HG03342 (cell line): ENCODE measurements at regions not wholly inside any gene's neighbourhood (a gene's known extent, or its start where the extent isn't known, plus 50 kb on each side); places are given as distances from the start of the nearest gene placed in this dataset.
"Not testable (repeated sequence)": the region's sequence is repeated elsewhere in the genome, so short reads cannot be mapped to it uniquely, and the experiment has no call there.

Experiments used
- ATAC-seq: cut with Tn5 transposase; IDR thresholded peaks from one replicate; pipeline ENCODE4 v1.9.1; 2021; ENCODE audit warnings: mild to moderate bottlenecking, moderate library complexity; ENCODE audit not compliant: unreplicated experiment

GRCh38 chr11:91093141-91093540 is 870.3 kb upstream of the CHORDC1 start:
- no peak for ATAC-seq

- ATAC-seq = no peak
Observed at GRCh38 chr11:91091563-91091962, 868.7 kb upstream of the CHORDC1 start.

- ATAC-seq = no peak
Observed at GRCh38 chr11:91086028-91086427, 863.2 kb upstream of the CHORDC1 start.

GRCh38 chr11:91082255-91082654 is 859.4 kb upstream of the CHORDC1 start:
- no peak for ATAC-seq

GRCh38 chr11:91081440-91082043 is 858.7 kb upstream of the CHORDC1 start:
- no peak for ATAC-seq

GRCh38 chr11:91078221-91078620 is 855.4 kb upstream of the CHORDC1 start:
- no peak for ATAC-seq

- ATAC-seq = no peak
Observed at GRCh38 chr11:91075032-91075695, 852.3 kb upstream of the CHORDC1 start.

- ATAC-seq = no peak
Observed at GRCh38 chr11:91067666-91068065, 844.8 kb upstream of the CHORDC1 start.

GRCh38 chr11:91066456-91067047 is 843.7 kb upstream of the CHORDC1 start:
- ATAC-seq = no peak

GRCh38 chr11:91063399-91063798 is 840.5 kb upstream of the CHORDC1 start:
- ATAC-seq = not testable (repeated sequence)

GRCh38 chr11:91047882-91048281 is 825.0 kb upstream of the CHORDC1 start:
- no peak for ATAC-seq

GRCh38 chr11:91046261-91046660 is 823.4 kb upstream of the CHORDC1 start:
- no peak for ATAC-seq

- ATAC-seq = no peak
Observed at GRCh38 chr11:91041626-91042025, 818.8 kb upstream of the CHORDC1 start.

GRCh38 chr11:91023731-91024130 is 800.9 kb upstream of the CHORDC1 start:
- no peak for ATAC-seq

GRCh38 chr11:91011503-91011902 is 788.7 kb upstream of the CHORDC1 start:
- no peak for ATAC-seq

GRCh38 chr11:91005458-91005857 is 782.6 kb upstream of the CHORDC1 start:
- ATAC-seq = no peak

- ATAC-seq = no peak
Observed at GRCh38 chr11:90997241-90997640, 774.4 kb upstream of the CHORDC1 start.

GRCh38 chr11:90972159-90972558 is 749.3 kb upstream of the CHORDC1 start:
- not testable (repeated sequence) for ATAC-seq

GRCh38 chr11:90947930-90948329 is 725.1 kb upstream of the CHORDC1 start:
- no peak for ATAC-seq

GRCh38 chr11:90930252-90930651 is 707.4 kb upstream of the CHORDC1 start:
- ATAC-seq = no peak

GRCh38 chr11:90919332-90919731 is 696.5 kb upstream of the CHORDC1 start:
- no peak for ATAC-seq

GRCh38 chr11:90916706-90917105 is 693.9 kb upstream of the CHORDC1 start:
- ATAC-seq = no peak
